CD4-positive, alpha-beta T cell (primary cell): ENCODE measurements at regions not wholly inside any gene's neighbourhood (a gene's known extent, or its start where the extent isn't known, plus 50 kb on each side); places are given as distances from the start of the nearest gene placed in this dataset.

ENCODE experiments used
- ATAC-seq: fragments of 200-7000 bp; cut with Tn5 transposase; one replicate; pipeline ENCODE4 v1.10.0; 2022; ENCODE audit warnings: mild to moderate bottlenecking; ENCODE audit not compliant: poor library complexity
- CTCF ChIA-PET: fragments of 350-600 bp; sonication (Branson Sonifier 250); formaldehyde crosslinking; loops from one replicate; lab custom pipeline; 2021; ENCODE audit warnings: antibody characterized with exemption, inconsistent platforms; lab: Charles Lee
- POLR2A ChIA-PET: fragments of 350-600 bp; sonication (Branson Sonifier 250); formaldehyde crosslinking; loops from one replicate; lab custom pipeline; 2021; ENCODE audit warnings: antibody characterized with exemption, inconsistent platforms; lab: Charles Lee
- DNase-seq, 14 experiments: peaks; one replicate each; pipeline ENCODE4 v3.0.0-alpha.2; 2013 to 2020; ENCODE audit warnings: mixed read lengths in 2 of 14
- H3K27ac ChIP-seq, 2 donors: one replicate each; pipeline versions ENCODE4 v1.5.1 to v1.7.0; 2013; ENCODE audit warnings: low read length in 2 of 2, low read depth in 1 of 2, mild to moderate bottlenecking in 1 of 2
- H3K27me3 ChIP-seq, 2 experiments: 1 replicate in 1 of 2; 2 replicates in 1 of 2; pipeline versions ENCODE4 v1.6.1 to v1.7.0; 2013; ENCODE audit warnings: low read length in 2 of 2, control low read depth in 1 of 2, mild to moderate bottlenecking in 1 of 2, moderate library complexity in 1 of 2; ENCODE audit not compliant: insufficient read depth in 2 of 2, control insufficient read depth in 1 of 2
- H3K36me3 ChIP-seq: one replicate; pipeline ENCODE4 v1.6.1; 2013; ENCODE audit warnings: low read length, control low read depth; ENCODE audit not compliant: insufficient read depth
- H3K4me1 ChIP-seq: one replicate; pipeline ENCODE4 v1.6.1; 2013; ENCODE audit warnings: low read length, control low read depth; ENCODE audit not compliant: insufficient read depth
- H3K4me3 ChIP-seq: one replicate; pipeline ENCODE4 v1.5.1; 2013; ENCODE audit warnings: mild to moderate bottlenecking, low read length, moderate library complexity
- H3K9me3 ChIP-seq, 2 experiments: 1 replicate in 1 of 2; 2 replicates in 1 of 2; pipeline versions ENCODE4 v1.6.1 to v1.7.0; 2013; ENCODE audit warnings: low read length in 2 of 2, mild to moderate bottlenecking in 2 of 2, control low read depth in 1 of 2, moderate library complexity in 1 of 2; ENCODE audit not compliant: control insufficient read depth in 1 of 2, insufficient read depth in 1 of 2
- H3K27ac Mint-ChIP-seq: one replicate; pipeline ENCODE4 v1.8.0; 2020; ENCODE audit warnings: mixed read lengths
- H3K27me3 Mint-ChIP-seq: one replicate; pipeline ENCODE4 v1.8.0; 2021; ENCODE audit warnings: mixed read lengths
- H3K36me3 Mint-ChIP-seq: one replicate; pipeline ENCODE4 v1.8.0; 2021; ENCODE audit warnings: low read depth, mixed read lengths
- H3K4me1 Mint-ChIP-seq: one replicate; pipeline ENCODE4 v1.8.0; 2021; ENCODE audit warnings: low read depth, mixed read lengths
- H3K4me3 Mint-ChIP-seq: one replicate; pipeline ENCODE4 v1.8.0; 2020; ENCODE audit warnings: mild to moderate bottlenecking, mixed read lengths
- H3K9me3 Mint-ChIP-seq: one replicate; pipeline ENCODE4 v1.8.0; 2020; ENCODE audit warnings: mixed read lengths
- intact Hi-C, 2 experiments: fragments of 100-400 bp; cut with DNase I in 1 of 2; cut with micrococcal nuclease in 1 of 2; formaldehyde crosslinking; loops; one replicate each; pipeline versions ENCODE4 v1.15.1 to v1.9.0; 2023 to 2025; cut with DNase I, micrococcal nuclease
- TF ChIP-seq, protein P1 (sequence below): fragments of 200-600 bp; IDR thresholded peaks from one replicate; pipeline ENCODE4 v1.8.0; 2022; ENCODE audit warnings: antibody characterized with exemption, mild to moderate bottlenecking

DNA sequence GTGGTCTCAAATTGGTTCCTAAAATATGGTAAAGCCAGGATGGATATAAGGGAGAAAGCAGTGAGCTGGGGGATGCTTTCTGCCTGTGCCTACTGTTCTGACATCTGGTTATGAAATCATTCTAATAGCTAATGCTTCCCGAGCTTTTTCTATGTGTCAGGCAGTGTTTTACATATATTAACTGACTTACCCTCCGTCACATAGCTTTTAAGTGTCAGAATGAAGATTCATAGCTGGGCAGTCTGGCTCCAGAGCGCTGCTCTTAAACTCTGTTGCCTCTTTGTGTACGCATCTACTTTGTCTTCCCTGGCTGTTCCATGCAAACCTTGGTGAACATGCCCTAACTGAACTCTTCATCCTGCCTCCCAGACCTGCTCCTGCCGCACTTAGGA, 195.7 kb downstream of the LPIN1 start:
- Histone ChIP-seq H3K27me3 (no peaks in the 10 kb centered on the region), H3K4me1 (peaks cover 8% of the 10 kb centered on the region), H3K27ac (no peak overlapping the region), H3K36me3 (no peaks in the 10 kb centered on the region), H3K9me3 (no peaks in the 10 kb centered on the region), H3K4me3 (no peak overlapping the region)
- CTCF ChIA-PET, result no interaction called here
- Mint-ChIP-seq H3K4me1 (peaks cover 16% of the 10 kb centered on the region), H3K4me3 (no peak overlapping the region), H3K36me3 (no peaks in the 10 kb centered on the region), H3K27me3 (no peaks in the 10 kb centered on the region), H3K27ac (no peak overlapping the region), H3K9me3 (no peaks in the 10 kb centered on the region)
- TF ChIP-seq, protein P1, sequence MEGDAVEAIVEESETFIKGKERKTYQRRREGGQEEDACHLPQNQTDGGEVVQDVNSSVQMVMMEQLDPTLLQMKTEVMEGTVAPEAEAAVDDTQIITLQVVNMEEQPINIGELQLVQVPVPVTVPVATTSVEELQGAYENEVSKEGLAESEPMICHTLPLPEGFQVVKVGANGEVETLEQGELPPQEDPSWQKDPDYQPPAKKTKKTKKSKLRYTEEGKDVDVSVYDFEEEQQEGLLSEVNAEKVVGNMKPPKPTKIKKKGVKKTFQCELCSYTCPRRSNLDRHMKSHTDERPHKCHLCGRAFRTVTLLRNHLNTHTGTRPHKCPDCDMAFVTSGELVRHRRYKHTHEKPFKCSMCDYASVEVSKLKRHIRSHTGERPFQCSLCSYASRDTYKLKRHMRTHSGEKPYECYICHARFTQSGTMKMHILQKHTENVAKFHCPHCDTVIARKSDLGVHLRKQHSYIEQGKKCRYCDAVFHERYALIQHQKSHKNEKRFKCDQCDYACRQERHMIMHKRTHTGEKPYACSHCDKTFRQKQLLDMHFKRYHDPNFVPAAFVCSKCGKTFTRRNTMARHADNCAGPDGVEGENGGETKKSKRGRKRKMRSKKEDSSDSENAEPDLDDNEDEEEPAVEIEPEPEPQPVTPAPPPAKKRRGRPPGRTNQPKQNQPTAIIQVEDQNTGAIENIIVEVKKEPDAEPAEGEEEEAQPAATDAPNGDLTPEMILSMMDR, result no peak
- ATAC-seq (no peak), DNase-seq (no peak)
- intact Hi-C loops, result no loop called here
- POLR2A ChIA-PET, result no interaction called here

- no peaks in the 10 kb centered on the region for H3K27me3 Mint-ChIP-seq
- Histone ChIP-seq H3K27ac (no peak overlapping the region), H3K4me1 (peaks cover 8% of the 10 kb centered on the region), H3K36me3 (no peaks in the 10 kb centered on the region), H3K27me3 (no peaks in the 10 kb centered on the region), H3K4me3 (no peak overlapping the region), H3K9me3 (no peaks in the 10 kb centered on the region)
- ChIA-PET POLR2A (interaction anchor here (1.0 kb wide), 1 partner anchor 772 kb away, joined by 6 read pairs; the partner anchor contains the start of gene TRIB2), CTCF (no interaction called here)
- intact Hi-C loops, result no loop called here
- no peaks in the 10 kb centered on the region for H3K9me3 Mint-ChIP-seq
- peaks cover 16% of the 10 kb centered on the region for H3K4me1 Mint-ChIP-seq
- H3K36me3 Mint-ChIP-seq, result no peaks in the 10 kb centered on the region
- DNase-seq (no peak), ATAC-seq (no peak)
- H3K27ac Mint-ChIP-seq, result no peak overlapping the region
- TF ChIP-seq, protein P1, result no peak
- H3K4me3 Mint-ChIP-seq, result no peak overlapping the region
Measured at GRCh38 chr2:11944311-11944710, 197.9 kb downstream of the LPIN1 start.

- POLR2A ChIA-PET, result interaction anchor here (1.0 kb wide), 1 partner anchor 771 kb away, joined by 6 read pairs; the partner anchor contains the start of gene TRIB2
- peak in 3 of 14 experiments; percentile 3 to 48 (median 19) for DNase-seq
Measured at GRCh38 chr2:11945139-11946126, 199.0 kb downstream of the LPIN1 start.

More at GRCh38 chr2:11945139-11946126, 199.0 kb downstream of the LPIN1 start:
- Histone ChIP-seq H3K27me3 (no peaks in the 10 kb centered on the region), H3K9me3 (no peaks in the 10 kb centered on the region), H3K36me3 (no peaks in the 10 kb centered on the region), H3K4me3 (peak overlapping the region; percentile 34), H3K4me1 (peaks cover 8% of the 10 kb centered on the region), H3K27ac (no peak overlapping the region)
- Mint-ChIP-seq H3K27me3 (no peaks in the 10 kb centered on the region), H3K9me3 (no peaks in the 10 kb centered on the region), H3K36me3 (no peaks in the 10 kb centered on the region), H3K27ac (peak overlapping the region; percentile 77), H3K4me1 (peaks cover 16% of the 10 kb centered on the region), H3K4me3 (peak overlapping the region; percentile 82)
- CTCF ChIA-PET, result no interaction called here
- TF ChIP-seq, protein P1, result no peak
- intact Hi-C loops, result no loop called here
- no peak for ATAC-seq
